ENCODE measurements at regions not wholly inside any gene's neighbourhood (a gene's known extent, or its start where the extent isn't known, plus 50 kb on each side); places are given as distances from the start of the nearest gene placed in this dataset.

GRCh38 chr6:22921828-22922227 is 352.5 kb downstream of the HDGFL1 start:
- no peak for TF ChIP-seq JUND (IDR thresholded peaks at IDR 0.05)
- TF ChIP-seq EZH2 (IDR thresholded peaks at IDR 0.05), result no peak
